Stimulated activated memory B cell treated with anti-CD40 and anti-IgM and Interleukin-4, amounts not matched to agents 10 μg/mL and 1 μg/mL and 100 μg/mL, for 72 hours (primary cell): ENCODE measurements at regions not wholly inside any gene's neighbourhood (a gene's known extent, or its start where the extent isn't known, plus 50 kb on each side); places are given as distances from the start of the nearest gene placed in this dataset.

Experiments used
- ATAC-seq: fragments of 150-1000 bp; cut with Tn5 transposase; 2 replicates; pipeline ENCODE4 v1.10.0; 2021
- H3K27ac Mint-ChIP-seq: one replicate; pipeline ENCODE4 v1.8.0; 2022; ENCODE audit warnings: mild to moderate bottlenecking, mixed read lengths
- H3K27me3 Mint-ChIP-seq: one replicate; pipeline ENCODE4 v1.8.0; 2022; ENCODE audit warnings: mixed read lengths
- H3K36me3 Mint-ChIP-seq: one replicate; pipeline ENCODE4 v1.8.0; 2022; ENCODE audit warnings: mixed read lengths
- H3K4me1 Mint-ChIP-seq: one replicate; pipeline ENCODE4 v1.8.0; 2022; ENCODE audit warnings: mixed read lengths
- H3K4me3 Mint-ChIP-seq: one replicate; pipeline ENCODE4 v1.8.0; 2022; ENCODE audit warnings: mild to moderate bottlenecking, moderate library complexity, mixed read lengths
- H3K9me3 Mint-ChIP-seq: one replicate; pipeline ENCODE4 v1.8.0; 2022; ENCODE audit warnings: mixed read lengths

DNA sequence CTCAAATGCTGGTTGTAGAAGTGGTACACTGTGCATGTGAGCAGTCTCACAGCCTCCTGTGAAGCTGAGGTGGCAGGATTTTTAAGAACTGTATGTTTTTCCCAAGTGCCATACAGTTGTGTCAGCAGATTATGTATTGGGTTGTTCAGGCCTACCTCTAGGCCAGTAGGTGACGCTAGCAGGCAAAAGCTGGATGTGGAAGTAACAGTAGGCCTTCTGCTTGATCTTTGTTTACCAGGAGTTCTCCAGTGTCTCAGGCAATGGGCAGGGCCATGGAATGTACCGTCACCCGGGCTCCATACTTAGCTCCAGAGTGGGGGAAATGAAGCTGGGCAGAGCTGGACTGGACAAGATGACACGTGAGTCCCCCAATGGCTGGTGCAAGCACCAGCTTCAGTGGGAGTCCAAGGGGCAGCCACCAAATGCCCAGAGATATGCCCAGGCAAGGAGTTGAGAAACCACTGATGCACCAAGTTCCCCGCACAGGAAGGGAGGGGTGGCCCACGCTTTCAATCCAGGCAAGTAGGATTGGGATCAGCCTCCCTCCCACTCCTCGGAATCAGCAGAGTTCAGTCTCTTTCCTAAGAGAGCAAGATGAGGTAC is 289.7 kb downstream of the HTR1B start:
- H3K4me3 Mint-ChIP-seq = no peak overlapping the region
- H3K27me3 Mint-ChIP-seq = no peaks in the 10 kb centered on the region
- H3K4me1 Mint-ChIP-seq = no peaks in the 10 kb centered on the region
- H3K27ac Mint-ChIP-seq = no peak overlapping the region
- H3K36me3 Mint-ChIP-seq = no peaks in the 10 kb centered on the region
- peaks cover 9% of the 10 kb centered on the region for H3K9me3 Mint-ChIP-seq
- ATAC-seq = no peak

DNA sequence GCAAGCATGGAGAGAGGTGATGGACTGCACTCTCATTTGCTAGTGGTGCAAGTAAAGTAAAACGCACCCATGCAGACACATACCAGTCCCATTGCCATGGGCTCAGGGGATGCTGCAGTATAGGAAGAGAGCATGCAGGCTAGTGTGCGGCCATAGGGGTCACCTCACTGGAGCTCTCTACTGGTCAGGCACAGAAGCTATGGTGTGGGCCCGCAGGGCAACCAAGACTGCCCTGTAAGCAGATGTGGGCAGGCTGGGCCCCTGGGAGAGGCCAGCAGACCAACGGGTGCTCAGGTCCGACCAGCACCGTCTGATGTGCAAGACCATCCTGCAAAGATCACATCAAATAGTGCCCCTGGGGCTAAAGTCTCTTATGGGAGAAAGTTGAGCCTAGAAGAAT is 290.7 kb downstream of the HTR1B start:
- Mint-ChIP-seq H3K4me1 (no peaks in the 10 kb centered on the region), H3K27me3 (no peaks in the 10 kb centered on the region), H3K27ac (no peak overlapping the region), H3K9me3 (peaks cover 15% of the 10 kb centered on the region), H3K36me3 (no peaks in the 10 kb centered on the region), H3K4me3 (no peak overlapping the region)
- no peak for ATAC-seq

- Mint-ChIP-seq H3K9me3 (peaks cover 6% of the 10 kb centered on the region), H3K36me3 (no peaks in the 10 kb centered on the region), H3K27ac (no peak overlapping the region), H3K4me3 (no peak overlapping the region), H3K4me1 (no peaks in the 10 kb centered on the region), H3K27me3 (no peaks in the 10 kb centered on the region)
- no peak for ATAC-seq
These were observed 303.6 kb downstream of the HTR1B start for GRCh38 chr6:77159730-77160129.

GRCh38 chr6:77151241-77151640 is 312.1 kb downstream of the HTR1B start:
- Mint-ChIP-seq H3K36me3 (no peaks in the 10 kb centered on the region), H3K27ac (no peak overlapping the region), H3K4me1 (no peaks in the 10 kb centered on the region), H3K27me3 (no peaks in the 10 kb centered on the region), H3K4me3 (no peak overlapping the region), H3K9me3 (peaks cover 5% of the 10 kb centered on the region)
- no peak for ATAC-seq

- Mint-ChIP-seq H3K36me3 (no peaks in the 10 kb centered on the region), H3K4me3 (no peak overlapping the region), H3K9me3 (peaks cover 5% of the 10 kb centered on the region), H3K27ac (no peak overlapping the region), H3K4me1 (no peaks in the 10 kb centered on the region), H3K27me3 (no peaks in the 10 kb centered on the region)
- no peak for ATAC-seq
These were observed 312.6 kb downstream of the HTR1B start for GRCh38 chr6:77150736-77151135.

GRCh38 chr6:77145244-77145643 is 318.0 kb downstream of the HTR1B start:
- ATAC-seq = no peak
- Mint-ChIP-seq H3K4me1 (no peaks in the 10 kb centered on the region), H3K9me3 (no peaks in the 10 kb centered on the region), H3K4me3 (no peak overlapping the region), H3K27me3 (no peaks in the 10 kb centered on the region), H3K36me3 (no peaks in the 10 kb centered on the region), H3K27ac (no peak overlapping the region)

GRCh38 chr6:77143659-77144447 is 319.4 kb downstream of the HTR1B start:
- Mint-ChIP-seq H3K4me3 (no peak overlapping the region), H3K4me1 (no peaks in the 10 kb centered on the region), H3K36me3 (no peaks in the 10 kb centered on the region), H3K9me3 (no peaks in the 10 kb centered on the region), H3K27ac (no peak overlapping the region), H3K27me3 (no peaks in the 10 kb centered on the region)
- no peak for ATAC-seq

- Mint-ChIP-seq H3K27me3 (no peaks in the 10 kb centered on the region), H3K4me3 (no peak overlapping the region), H3K27ac (no peak overlapping the region), H3K36me3 (no peaks in the 10 kb centered on the region), H3K4me1 (no peaks in the 10 kb centered on the region), H3K9me3 (no peaks in the 10 kb centered on the region)
- ATAC-seq = no peak
These were observed 327.2 kb downstream of the HTR1B start for GRCh38 chr6:77136086-77136485.

DNA sequence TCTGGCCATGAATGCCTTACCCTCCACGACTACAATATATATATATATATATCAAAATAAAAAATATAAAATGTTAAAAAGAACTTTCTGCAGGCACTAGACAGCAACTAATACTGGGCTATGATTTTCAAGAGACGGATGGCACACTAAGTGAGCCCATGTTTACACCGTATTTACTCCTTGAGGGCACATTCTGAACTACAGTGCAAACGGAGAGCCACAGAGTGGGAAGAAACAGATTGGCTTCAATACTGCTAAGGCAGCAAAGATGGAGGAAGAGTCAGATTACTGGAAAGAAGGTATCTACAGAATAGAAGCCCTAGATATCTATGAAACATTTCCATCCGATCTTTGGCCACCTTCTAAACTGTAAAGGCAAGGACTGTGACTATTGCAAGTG is 330.3 kb downstream of the HTR1B start:
- H3K9me3 Mint-ChIP-seq = peaks cover 5% of the 10 kb centered on the region
- H3K4me1 Mint-ChIP-seq = no peaks in the 10 kb centered on the region
- H3K27ac Mint-ChIP-seq = no peak overlapping the region
- H3K27me3 Mint-ChIP-seq = no peaks in the 10 kb centered on the region
- no peak overlapping the region for H3K4me3 Mint-ChIP-seq
- H3K36me3 Mint-ChIP-seq = no peaks in the 10 kb centered on the region
- no peak for ATAC-seq

GRCh38 chr6:77131426-77131825 is 331.9 kb downstream of the HTR1B start:
- H3K36me3 Mint-ChIP-seq = no peaks in the 10 kb centered on the region
- no peak for ATAC-seq
- H3K4me1 Mint-ChIP-seq = no peaks in the 10 kb centered on the region
- H3K4me3 Mint-ChIP-seq = no peak overlapping the region
- H3K9me3 Mint-ChIP-seq = peaks cover 10% of the 10 kb centered on the region
- no peaks in the 10 kb centered on the region for H3K27me3 Mint-ChIP-seq
- no peak overlapping the region for H3K27ac Mint-ChIP-seq

- Mint-ChIP-seq H3K4me1 (no peaks in the 10 kb centered on the region), H3K36me3 (no peaks in the 10 kb centered on the region), H3K27me3 (no peaks in the 10 kb centered on the region), H3K4me3 (no peak overlapping the region), H3K9me3 (peaks cover 9% of the 10 kb centered on the region), H3K27ac (no peak overlapping the region)
- no peak for ATAC-seq
These were observed 338.7 kb downstream of the HTR1B start for GRCh38 chr6:77124604-77125003.

- ATAC-seq = no peak
- no peak overlapping the region for H3K27ac Mint-ChIP-seq
- H3K4me1 Mint-ChIP-seq = no peaks in the 10 kb centered on the region
- peaks cover 8% of the 10 kb centered on the region for H3K9me3 Mint-ChIP-seq
- H3K36me3 Mint-ChIP-seq = no peaks in the 10 kb centered on the region
- no peaks in the 10 kb centered on the region for H3K27me3 Mint-ChIP-seq
- H3K4me3 Mint-ChIP-seq = no peak overlapping the region
These were observed 339.8 kb downstream of the HTR1B start for GRCh38 chr6:77123527-77123926.

- H3K36me3 Mint-ChIP-seq = no peaks in the 10 kb centered on the region
- no peak overlapping the region for H3K27ac Mint-ChIP-seq
- ATAC-seq = no peak
- H3K27me3 Mint-ChIP-seq = no peaks in the 10 kb centered on the region
- no peaks in the 10 kb centered on the region for H3K4me1 Mint-ChIP-seq
- peaks cover 5% of the 10 kb centered on the region for H3K9me3 Mint-ChIP-seq
- H3K4me3 Mint-ChIP-seq = no peak overlapping the region
These were observed 356.3 kb downstream of the HTR1B start for GRCh38 chr6:77106992-77107391.

DNA sequence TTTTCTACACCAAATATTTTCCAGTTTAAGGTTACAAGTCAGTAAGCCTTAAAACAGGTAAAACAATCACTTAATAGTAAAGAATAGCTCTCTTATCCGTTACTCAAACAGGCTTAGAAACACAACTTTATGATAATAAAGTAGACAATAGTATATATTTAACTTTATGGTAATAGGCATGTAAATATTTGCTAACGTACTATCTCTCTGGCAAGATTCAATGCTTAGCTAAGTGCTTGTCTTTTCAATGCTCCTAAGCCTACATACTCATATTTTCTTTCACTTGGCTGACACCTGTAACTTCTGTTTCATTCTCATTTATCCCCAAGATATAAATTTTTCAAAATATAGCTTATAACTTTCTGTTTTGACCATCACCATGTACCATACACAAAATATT is 358.2 kb downstream of the HTR1B start:
- Mint-ChIP-seq H3K4me3 (no peak overlapping the region), H3K4me1 (no peaks in the 10 kb centered on the region), H3K36me3 (no peaks in the 10 kb centered on the region), H3K27ac (no peak overlapping the region), H3K27me3 (no peaks in the 10 kb centered on the region), H3K9me3 (peaks cover 3% of the 10 kb centered on the region)
- ATAC-seq = no peak

- Mint-ChIP-seq H3K27ac (no peak overlapping the region), H3K36me3 (no peaks in the 10 kb centered on the region), H3K9me3 (no peaks in the 10 kb centered on the region), H3K27me3 (no peaks in the 10 kb centered on the region), H3K4me3 (no peak overlapping the region), H3K4me1 (no peaks in the 10 kb centered on the region)
- no peak for ATAC-seq
These were observed 365.4 kb downstream of the HTR1B start for GRCh38 chr6:77097940-77098339.

GRCh38 chr6:77095936-77096627 is 367.2 kb downstream of the HTR1B start:
- Mint-ChIP-seq H3K27me3 (no peaks in the 10 kb centered on the region), H3K36me3 (no peaks in the 10 kb centered on the region), H3K4me1 (no peaks in the 10 kb centered on the region), H3K27ac (no peak overlapping the region), H3K4me3 (no peak overlapping the region), H3K9me3 (no peaks in the 10 kb centered on the region)
- ATAC-seq = no peak
